H1 (cell line): ENCODE measurements at regions not wholly inside any gene's neighbourhood (a gene's known extent, or its start where the extent isn't known, plus 50 kb on each side); places are given as distances from the start of the nearest gene placed in this dataset.

ENCODE experiments used
- CREB1 ChIP-seq: IDR thresholded peaks from 2 replicates; pipeline ENCODE4 v1.6.1; 2012; ENCODE audit warnings: inconsistent platforms
- CTCF ChIP-seq, 3 experiments: IDR thresholded peaks; 1 replicate in 2 of 3; 2 replicates in 1 of 3; pipeline versions ENCODE4 v1.5.1 to v1.6.1; 2011; ENCODE audit warnings: low read length in 3 of 3, mild to moderate bottlenecking in 3 of 3, inconsistent platforms in 2 of 3, low read depth in 1 of 3, moderate library complexity in 1 of 3; ENCODE audit not compliant: insufficient read depth in 1 of 3; ENCODE audit errors: control extremely low read depth in 1 of 3
- EP300 ChIP-seq, 2 experiments: IDR thresholded peaks; 1 replicate in 1 of 2; 2 replicates in 1 of 2; pipeline ENCODE4 v1.6.1; 2011 to 2012; ENCODE audit warnings: low read depth in 2 of 2, low read length in 2 of 2, mild to moderate bottlenecking in 2 of 2, borderline replicate concordance in 1 of 2, inconsistent platforms in 1 of 2, moderate library complexity in 1 of 2
- RAD21 ChIP-seq, 2 experiments: IDR thresholded peaks in 1 of 2; conservative IDR thresholded peaks in 1 of 2; 2 replicates each; pipeline ENCODE4 v1.6.1; 2011; ENCODE audit warnings: low read depth in 2 of 2, low read length in 2 of 2, improper control_type of control experiment in 1 of 2, inconsistent platforms in 1 of 2, mild to moderate bottlenecking in 1 of 2, moderate library complexity in 1 of 2
- YY1 ChIP-seq: IDR thresholded peaks from 2 replicates; pipeline ENCODE4 v1.6.1; 2011; ENCODE audit warnings: low read depth, mild to moderate bottlenecking, low read length

DNA sequence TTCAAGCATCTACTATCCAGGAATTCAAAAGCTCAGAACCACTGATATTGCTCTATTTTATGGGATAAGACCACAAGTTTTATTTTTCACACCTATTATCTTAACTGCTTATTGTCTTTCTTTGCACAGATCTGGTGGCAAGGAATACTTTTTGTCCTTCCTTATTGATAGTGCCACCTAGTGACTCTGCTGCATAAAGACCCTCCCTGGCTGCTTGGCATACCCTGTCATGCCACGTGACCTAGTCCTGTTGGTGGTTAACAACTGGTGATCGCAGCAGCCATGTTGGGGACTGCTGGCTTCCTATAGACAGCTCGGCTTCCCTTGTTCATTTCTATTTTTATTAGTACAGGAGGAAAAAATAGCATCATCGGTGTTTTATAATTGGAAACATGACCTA, 236.3 kb downstream of the MEX3B start:
- TF ChIP-seq EP300 (IDR thresholded peaks at IDR 0.05; ENCODE audit: borderline replicate concordance in 1 of 2, low read depth in 2 of 2, low read length in 2 of 2) (no peak), CTCF (IDR thresholded peaks at IDR 0.05; ENCODE audit: control extremely low read depth in 1 of 3, insufficient read depth in 1 of 3, low read depth in 1 of 3, low read length in 3 of 3) (peak; percentile 44 to 65 (median 50); a peak in 3 of 4 replicates), CREB1 (no peak; the same call in 1 of the 2 replicates), RAD21 (IDR thresholded peaks at IDR 0.05 in 1 of 2, conservative IDR thresholded peaks at IDR 0.05 in 1 of 2; ENCODE audit: low read depth in 2 of 2, low read length in 2 of 2) (peak; percentile 47 to 64), YY1 (peak; percentile 87)
